OCI-LY1 (cell line): ENCODE measurements at regions not wholly inside any gene's neighbourhood (a gene's known extent, or its start where the extent isn't known, plus 50 kb on each side); places are given as distances from the start of the nearest gene placed in this dataset.

ENCODE experiments used
- EZH2 ChIP-seq: fragments of 200-600 bp; sonication (generic), shearing (Covaris generic); IDR thresholded peaks from 2 replicates; pipeline ENCODE4 v1.8.0; 2017; ENCODE audit warnings: borderline replicate concordance, mixed run types, mild to moderate bottlenecking, antibody characterized with exemption, low read length, moderate library complexity, mixed read lengths
- TF ChIP-seq, protein P1 (sequence below): fragments of 200-600 bp; sonication (generic), shearing (Covaris generic); IDR thresholded peaks from 2 replicates; pipeline ENCODE4 v1.5.1; 2017; ENCODE audit warnings: mild to moderate bottlenecking, antibody characterized with exemption, low read length, moderate library complexity, mixed read lengths

DNA sequence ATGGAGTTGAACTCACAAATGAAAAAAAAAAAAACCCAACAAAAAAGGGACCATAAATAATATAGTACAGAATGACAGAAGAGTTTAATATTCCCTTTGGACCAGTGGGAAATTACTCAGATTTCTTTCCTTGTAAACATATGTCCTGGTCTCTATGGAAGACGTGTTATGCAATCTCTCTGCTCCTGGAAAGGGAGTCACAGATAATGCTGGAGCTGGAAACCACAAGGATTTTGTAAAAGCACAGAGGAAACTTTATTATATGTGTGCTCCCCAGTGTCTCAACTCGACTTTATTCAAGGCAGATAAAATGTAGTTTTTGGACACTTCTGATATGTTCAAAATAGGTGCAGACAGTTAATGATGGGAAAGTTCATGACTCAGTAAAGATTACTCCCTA, 88.1 kb upstream of the ZFP64 start:
- TF ChIP-seq, protein P1, sequence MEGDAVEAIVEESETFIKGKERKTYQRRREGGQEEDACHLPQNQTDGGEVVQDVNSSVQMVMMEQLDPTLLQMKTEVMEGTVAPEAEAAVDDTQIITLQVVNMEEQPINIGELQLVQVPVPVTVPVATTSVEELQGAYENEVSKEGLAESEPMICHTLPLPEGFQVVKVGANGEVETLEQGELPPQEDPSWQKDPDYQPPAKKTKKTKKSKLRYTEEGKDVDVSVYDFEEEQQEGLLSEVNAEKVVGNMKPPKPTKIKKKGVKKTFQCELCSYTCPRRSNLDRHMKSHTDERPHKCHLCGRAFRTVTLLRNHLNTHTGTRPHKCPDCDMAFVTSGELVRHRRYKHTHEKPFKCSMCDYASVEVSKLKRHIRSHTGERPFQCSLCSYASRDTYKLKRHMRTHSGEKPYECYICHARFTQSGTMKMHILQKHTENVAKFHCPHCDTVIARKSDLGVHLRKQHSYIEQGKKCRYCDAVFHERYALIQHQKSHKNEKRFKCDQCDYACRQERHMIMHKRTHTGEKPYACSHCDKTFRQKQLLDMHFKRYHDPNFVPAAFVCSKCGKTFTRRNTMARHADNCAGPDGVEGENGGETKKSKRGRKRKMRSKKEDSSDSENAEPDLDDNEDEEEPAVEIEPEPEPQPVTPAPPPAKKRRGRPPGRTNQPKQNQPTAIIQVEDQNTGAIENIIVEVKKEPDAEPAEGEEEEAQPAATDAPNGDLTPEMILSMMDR: no peak
- TF ChIP-seq EZH2: no peak
